OCI-LY7 (cell line): ENCODE measurements at regions not wholly inside any gene's neighbourhood (a gene's known extent, or its start where the extent isn't known, plus 50 kb on each side); places are given as distances from the start of the nearest gene placed in this dataset.

ENCODE experiments used
- BruUV-seq: library from RNA; stranded (reverse); fragments of 400-500 nt; replicated peaks from 2 replicates; lab custom pipeline; 2021; lab: Mats Ljungman, UMichigan
- CTCF ChIA-PET: fragments of 300-600 bp; sonication (Branson Sonifier 250); formaldehyde crosslinking; loops from one replicate; lab custom pipeline; 2022; ENCODE audit warnings: antibody characterized with exemption; ENCODE audit not compliant: unreplicated experiment; lab: Charles Lee
- POLR2A ChIA-PET: fragments of 300-600 bp; sonication (Branson Sonifier 250); formaldehyde crosslinking; loops from one replicate; lab custom pipeline; 2022; ENCODE audit warnings: antibody characterized with exemption; lab: Charles Lee
- DNase-seq: peaks from one replicate; pipeline ENCODE4 v3.0.0-alpha.2; 2015; ENCODE audit warnings: low spot score
- H2AFZ ChIP-seq: fragments of 200-600 bp; sonication (generic), shearing (Covaris generic); 2 replicates; pipeline ENCODE4 v1.6.1; 2014; ENCODE audit warnings: mild to moderate bottlenecking, antibody characterized with exemption, low read length, moderate library complexity
- H3K27ac ChIP-seq: fragments of 200-600 bp; sonication (generic); 2 replicates; pipeline ENCODE4 v1.5.1; 2014; ENCODE audit warnings: mixed run types, low read depth, mild to moderate bottlenecking, moderate library complexity, low read length, inconsistent platforms; ENCODE audit not compliant: poor library complexity, severe bottlenecking
- H3K36me3 ChIP-seq: fragments of 200-600 bp; sonication (generic); 2 replicates; pipeline ENCODE4 v1.6.1; 2014; ENCODE audit warnings: mild to moderate bottlenecking, antibody characterized with exemption, low read length, moderate library complexity, mixed read lengths; ENCODE audit not compliant: insufficient read depth
- H3K4me1 ChIP-seq: fragments of 200-600 bp; sonication (generic); 2 replicates; pipeline ENCODE4 v1.5.1; 2014; ENCODE audit warnings: mild to moderate bottlenecking, low read length; ENCODE audit not compliant: insufficient read depth, poor library complexity, severe bottlenecking
- H3K4me2 ChIP-seq: fragments of 200-600 bp; sonication (generic); 2 replicates; pipeline ENCODE4 v1.6.1; 2014; ENCODE audit warnings: mild to moderate bottlenecking, low read length
- H3K4me3 ChIP-seq: fragments of 200-600 bp; sonication (generic); 2 replicates; pipeline ENCODE4 v1.5.1; 2014; ENCODE audit warnings: mild to moderate bottlenecking, low read depth, low read length; ENCODE audit not compliant: poor library complexity, severe bottlenecking
- H3K79me2 ChIP-seq: fragments of 200-600 bp; sonication (generic); 2 replicates; pipeline ENCODE4 v1.6.1; 2016; ENCODE audit warnings: low read depth, mild to moderate bottlenecking, low read length, moderate library complexity, mixed read lengths; ENCODE audit not compliant: insufficient read depth
- H3K9me2 ChIP-seq: fragments of 200-600 bp; sonication (generic); 2 replicates; pipeline ENCODE4 v1.6.1; 2016; ENCODE audit warnings: mild to moderate bottlenecking, low read length, mixed read lengths; ENCODE audit not compliant: insufficient read depth
- H3K9me3 ChIP-seq: fragments of 200-600 bp; sonication (generic); 2 replicates; pipeline ENCODE4 v1.6.1; 2014; ENCODE audit warnings: mild to moderate bottlenecking, mixed run types, low read length, mixed read lengths
- H4K20me1 ChIP-seq: fragments of 200-600 bp; sonication (generic); 2 replicates; pipeline ENCODE4 v1.6.1; 2014; ENCODE audit warnings: mild to moderate bottlenecking, antibody characterized with exemption, low read length, moderate library complexity, mixed read lengths; ENCODE audit not compliant: insufficient read depth
- CTCF ChIP-seq: fragments of 200-600 bp; sonication (generic); conservative IDR thresholded peaks from 2 replicates; pipeline ENCODE4 v1.5.1; 2014; ENCODE audit warnings: mild to moderate bottlenecking, antibody characterized with exemption, low read length, moderate library complexity, mixed read lengths
- EZH2phosphoT487 ChIP-seq: fragments of 200-600 bp; sonication (generic); IDR thresholded peaks from 2 replicates; pipeline ENCODE4 v1.6.1; 2018; ENCODE audit warnings: low read depth, borderline replicate concordance, mild to moderate bottlenecking, mixed run types, antibody characterized with exemption, low read length, moderate library complexity, mixed read lengths
- intact Hi-C: fragments of 100-400 bp; cut with micrococcal nuclease; formaldehyde crosslinking; loops from one replicate; pipeline ENCODE4 v1.10.0; 2022; ENCODE audit not compliant: unreplicated experiment

GRCh38 chr3:193883551-193883950, 252.4 kb upstream of the HES1 start:
- Histone ChIP-seq H3K4me1 (peaks cover 13% of the 10 kb centered on the region), H3K79me2 (no peaks in the 10 kb centered on the region), H3K4me2 (no peak overlapping the region), H3K36me3 (no peaks in the 10 kb centered on the region), H3K9me3 (no peaks in the 10 kb centered on the region), H4K20me1 (no peaks in the 10 kb centered on the region), H3K4me3 (no peak overlapping the region), H3K27ac (no peak overlapping the region), H2AFZ (no peak overlapping the region), H3K9me2 (no peaks in the 10 kb centered on the region)
- intact Hi-C loops: no loop called here
- POLR2A ChIA-PET: no interaction called here
- BruUV-seq: no TSS peak
- TF ChIP-seq EZH2phosphoT487 (no peak), CTCF (no peak)
- CTCF ChIA-PET: no interaction called here
- no peak for DNase-seq

GRCh38 chr3:193884027-193884426, 251.9 kb upstream of the HES1 start:
- H3K4me3 ChIP-seq: no peak overlapping the region
- TF ChIP-seq CTCF (no peak), EZH2phosphoT487 (no peak)
- ChIA-PET POLR2A (interaction anchor here (1.5 kb wide), 1 partner anchor 13 kb away, joined by 4 read pairs; no protein-coding TSS in a partner anchor), CTCF (no interaction called here)
- no peak for DNase-seq
- no peaks in the 10 kb centered on the region for H3K36me3 ChIP-seq
- H3K9me2 ChIP-seq: no peaks in the 10 kb centered on the region
- BruUV-seq: no TSS peak
- no peaks in the 10 kb centered on the region for H4K20me1 ChIP-seq
- no peak overlapping the region for H2AFZ ChIP-seq
- no peaks in the 10 kb centered on the region for H3K79me2 ChIP-seq
- intact Hi-C loops: no loop called here
- H3K27ac ChIP-seq: no peak overlapping the region
- peaks cover 8% of the 10 kb centered on the region for H3K4me1 ChIP-seq
- no peaks in the 10 kb centered on the region for H3K9me3 ChIP-seq
- no peak overlapping the region for H3K4me2 ChIP-seq

- H2AFZ ChIP-seq: no peak overlapping the region
- peaks cover 2% of the 10 kb centered on the region for H3K4me1 ChIP-seq
- intact Hi-C loops: no loop called here
- no peaks in the 10 kb centered on the region for H3K36me3 ChIP-seq
- H3K79me2 ChIP-seq: no peaks in the 10 kb centered on the region
- H3K4me2 ChIP-seq: no peak overlapping the region
- no peaks in the 10 kb centered on the region for H3K9me2 ChIP-seq
- no peaks in the 10 kb centered on the region for H3K9me3 ChIP-seq
- TF ChIP-seq EZH2phosphoT487: no peak
- TF ChIP-seq CTCF: no peak
- BruUV-seq: no TSS peak
- DNase-seq: no peak
- H3K27ac ChIP-seq: no peak overlapping the region
- ChIA-PET CTCF (no interaction called here), POLR2A (interaction anchor here (1.5 to 1.9 kb wide), 2 partner anchors 12 to 13 kb away, joined by 4 to 6 read pairs; no protein-coding TSS in a partner anchor)
- H3K4me3 ChIP-seq: no peak overlapping the region
- no peaks in the 10 kb centered on the region for H4K20me1 ChIP-seq
Observed at GRCh38 chr3:193884652-193885051, 251.3 kb upstream of the HES1 start.
